Mammary epithelial cell (primary cell): ENCODE measurements at regions not wholly inside any gene's neighbourhood (a gene's known extent, or its start where the extent isn't known, plus 50 kb on each side); places are given as distances from the start of the nearest gene placed in this dataset.

Source experiments
- CTCF ChIP-seq, 2 donors: IDR thresholded peaks in 1 of 2; conservative IDR thresholded peaks in 1 of 2; 2 replicates each; pipeline ENCODE4 v1.5.1; 2011 to 2012; ENCODE audit warnings: inconsistent platforms in 2 of 2, low read length in 2 of 2, mild to moderate bottlenecking in 2 of 2, control low read depth in 1 of 2, low read depth in 1 of 2; ENCODE audit not compliant: insufficient read depth in 1 of 2; ENCODE audit errors: extremely low read depth in 1 of 2
- EZH2 ChIP-seq: IDR thresholded peaks from 2 replicates; pipeline ENCODE4 v1.6.1; 2012; ENCODE audit warnings: low read length, inconsistent platforms, borderline replicate concordance

- TF ChIP-seq CTCF (conservative IDR thresholded peaks at IDR 0.05 in 1 of 2, IDR thresholded peaks at IDR 0.05 in 1 of 2; ENCODE audit: extremely low read depth in 1 of 2, insufficient read depth in 1 of 2, low read depth in 1 of 2, low read length in 2 of 2) (no peak), EZH2 (no peak)
Observed at GRCh38 chr2:7098816-7099215, 181.6 kb downstream of the RNF144A start.
